ENCODE measurements at regions not wholly inside any gene's neighbourhood (a gene's known extent, or its start where the extent isn't known, plus 50 kb on each side); places are given as distances from the start of the nearest gene placed in this dataset.
A peak's percentile ranks its signal among the peaks of the same experiment; 100 is the strongest.

GRCh38 chr13:50650592-50651504, 192.6 kb downstream of the DLEU7 start:
- Histone ChIP-seq H3K79me1 (ENCODE audit: insufficient read depth, low read depth, low read length, poor library complexity, severe bottlenecking) (no peaks in the 10 kb centered on the region), H2AFZ (ENCODE audit: low read length) (no peak overlapping the region), H2BK120ac (ENCODE audit: low read depth, low read length, poor library complexity, severe bottlenecking) (no peak overlapping the region), H3K9me3 (ENCODE audit: control insufficient read depth, low read depth, low read length) (no peaks in the 10 kb centered on the region), H3K18ac (ENCODE audit: insufficient read length, low read depth, low read length) (no peak overlapping the region), H4K8ac (replicated peaks; ENCODE audit: insufficient read length, low read depth, low read length) (no peak overlapping the region), H4K20me1 (ENCODE audit: control insufficient read depth, insufficient read depth, insufficient read length) (no peaks in the 10 kb centered on the region), H3K23me2 (ENCODE audit: insufficient read length, low read depth, low read length, poor library complexity, severe bottlenecking) (no peaks in the 10 kb centered on the region), H2BK5ac (ENCODE audit: insufficient read length, low read length) (no peak overlapping the region), H2AK5ac (ENCODE audit: insufficient read length, low read length) (no peak overlapping the region), H4K91ac (ENCODE audit: insufficient read length, low read depth, low read length) (no peak overlapping the region), H3K4ac (ENCODE audit: low read depth, low read length) (no peak overlapping the region), H3K4me2 (ENCODE audit: insufficient read depth, insufficient read length, low read length) (no peak overlapping the region), H3K27ac (ENCODE audit: insufficient read length, low read depth, low read length) (no peak overlapping the region), H3T11ph (ENCODE audit: low read length) (no peak overlapping the region), H3K23ac (ENCODE audit: insufficient read length, low read depth, low read length) (no peak overlapping the region), H3K14ac (ENCODE audit: insufficient read depth, low read length) (no peak overlapping the region; the same call in 1 of the 2 replicates), H4K5ac (ENCODE audit: insufficient read length, low read depth, low read length) (no peak overlapping the region), H2BK12ac (ENCODE audit: insufficient read length, low read depth, low read length) (no peak overlapping the region), H3K27me3 (ENCODE audit: insufficient read depth, low read length) (no peaks in the 10 kb centered on the region), H3K9ac (ENCODE audit: extremely low read depth, insufficient read length, low read length) (no peak overlapping the region), H3K56ac (ENCODE audit: insufficient read length, low read depth, low read length) (peak overlapping the region; percentile 73), H2BK20ac (ENCODE audit: low read depth, low read length, poor library complexity, severe bottlenecking) (no peak overlapping the region), H3K79me2 (ENCODE audit: insufficient read depth, low read length) (no peaks in the 10 kb centered on the region), H3K4me1 (ENCODE audit: insufficient read depth, low read length) (no peaks in the 10 kb centered on the region), H2BK15ac (ENCODE audit: low read depth, low read length) (no peak overlapping the region)
- Mint-ChIP-seq H3K27me3 (ENCODE audit: low read depth) (no peaks in the 10 kb centered on the region), H3K36me3 (ENCODE audit: insufficient read depth in 1 of 3, low read depth in 3 of 3) (no peaks in the 10 kb centered on the region), H3K4me1 (peaks cover 0 to 5% of the 10 kb centered on the region in 2 experiments; a peak in 1 of 4 replicates), H3K9me3 (no peaks in the 10 kb centered on the region), H3K27ac (no peak overlapping the region), H3K4me3 (no peak overlapping the region)
- WGBS (ENCODE audit: extremely low coverage, insufficient read length, low lambda C conversion rate) = no CpG with 5 or more reads among the region's 11 CpGs
- no peak for TF ChIP-seq CTCF (conservative IDR thresholded peaks at IDR 0.05)
- DNase-seq = no peak

Data from H9 (cell line).